Right lobe of liver (tissue), 6 donors: ENCODE measurements at regions not wholly inside any gene's neighbourhood (a gene's known extent, or its start where the extent isn't known, plus 50 kb on each side); places are given as distances from the start of the nearest gene placed in this dataset.

Experiments used
- ATAC-seq, 4 donors: fragments of 200-7000 bp; cut with Tn5 transposase; one replicate each; pipeline ENCODE4 v1.9.1; 2020; ENCODE audit warnings: mild to moderate bottlenecking in 4 of 4, moderate library complexity in 4 of 4
- DNase-seq, 3 donors: peaks; one replicate each; pipeline ENCODE4 v3.0.0-alpha.2; 2020
- H3K27ac ChIP-seq, 3 donors: fragments of 200-600 bp; one replicate each; pipeline ENCODE4 v1.8.0; 2022
- H3K27me3 ChIP-seq, 2 donors: fragments of 200-600 bp; one replicate each; pipeline ENCODE4 v1.8.0; 2022
- H3K36me3 ChIP-seq, 4 donors: fragments of 200-600 bp; sonication (generic) in 1 of 4; one replicate each; pipeline versions ENCODE4 v1.5.1 to v1.8.0; 2017 to 2022; ENCODE audit warnings: control low read depth in 1 of 4
- H3K4me1 ChIP-seq, 4 donors: fragments of 200-600 bp; sonication (generic) in 1 of 4; one replicate each; pipeline versions ENCODE4 v1.5.1 to v1.8.0; 2017 to 2022; ENCODE audit warnings: control low read depth in 1 of 4
- H3K4me3 ChIP-seq, 3 donors: fragments of 200-600 bp; one replicate each; pipeline ENCODE4 v1.8.0; 2022
- H3K9me3 ChIP-seq, 4 donors: fragments of 200-600 bp; sonication (generic) in 1 of 4; one replicate each; pipeline versions ENCODE4 v1.5.1 to v1.8.0; 2017 to 2022; ENCODE audit warnings: control low read depth in 1 of 4
- CTCF ChIP-seq, 4 donors: fragments of 200-600 bp in 3 of 4; fragments of 450-650 bp in 1 of 4; IDR thresholded peaks; one replicate each; pipeline versions ENCODE4 v1.5.1 to v1.8.0; 2016 to 2022; ENCODE audit warnings: antibody characterized with exemption in 4 of 4, mild to moderate bottlenecking in 2 of 4
- POLR2A ChIP-seq: fragments of 450-650 bp; IDR thresholded peaks from one replicate; pipeline ENCODE4 v1.6.1; 2017; ENCODE audit warnings: antibody characterized with exemption, mild to moderate bottlenecking
- WGBS: methylation state at CpG from one replicate; pipeline ENCODE4 v1.1.6; 2018; ENCODE audit warnings: low coverage, low lambda C conversion rate; ENCODE audit not compliant: insufficient coverage; ENCODE audit errors: missing lambda C conversion rate; 5-methylcytosine and 5-hydroxymethylcytosine counted together
- intact Hi-C, 2 donors: fragments of 100-400 bp; cut with DNase I; formaldehyde crosslinking; loops; one replicate each; pipeline versions ENCODE4 v1.11.2 to v1.14.1; 2022
- donor health status: DM: no; HTN: yes; CAD: no.
- donor health status: DM: no; HTN: no; CAD: no.
- donor health status: DM: no; HTN: no; CAD: no.
- donor health status: DM: no; HTN: yes; CAD: no.
- donor health status: DM: no; HTN: yes; CAD: no.

- H3K4me3 ChIP-seq = no peak overlapping the region
- H3K27ac ChIP-seq = no peak overlapping the region
- no peaks in the 10 kb centered on the region for H3K27me3 ChIP-seq
- no peaks in the 10 kb centered on the region for H3K9me3 ChIP-seq
- no peak for TF ChIP-seq POLR2A
- peaks cover 0 to 6% (median 0%) of the 10 kb centered on the region in 4 donors for H3K4me1 ChIP-seq
- 100% methylated on average over 2 of the region's 4 CpGs for WGBS
- no peak for ATAC-seq
- peak in 1 of 3 donors; percentile 37 for DNase-seq
- no peaks in the 10 kb centered on the region for H3K36me3 ChIP-seq
- intact Hi-C loops = no loop called here
Measured at GRCh38 chr21:39041816-39042215, 141.4 kb downstream of the PSMG1 start.

GRCh38 chr21:39040494-39041110, 142.6 kb downstream of the PSMG1 start:
- no peak for DNase-seq
- H3K4me1 ChIP-seq = peaks cover 0 to 6% (median 0%) of the 10 kb centered on the region in 4 donors
- no peaks in the 10 kb centered on the region for H3K27me3 ChIP-seq
- intact Hi-C loops = no loop called here
- peak; percentile 37 to 55 (median 46) for ATAC-seq
- WGBS = 60% methylated on average over 4 of the region's 5 CpGs
- no peaks in the 10 kb centered on the region for H3K36me3 ChIP-seq
- no peaks in the 10 kb centered on the region for H3K9me3 ChIP-seq
- no peak for TF ChIP-seq POLR2A
- TF ChIP-seq CTCF (IDR thresholded peaks at IDR 0.05) = no peak
- H3K4me3 ChIP-seq = no peak overlapping the region
- H3K27ac ChIP-seq = peak overlapping the region; percentile 3 to 25 (median 14)

GRCh38 chr21:39037807-39038405, 145.3 kb downstream of the PSMG1 start:
- H3K4me3 ChIP-seq = no peak overlapping the region
- ATAC-seq = no peak
- TF ChIP-seq CTCF (IDR thresholded peaks at IDR 0.05) (no peak), POLR2A (no peak)
- intact Hi-C loops = no loop called here
- H3K36me3 ChIP-seq = no peaks in the 10 kb centered on the region
- H3K9me3 ChIP-seq = no peaks in the 10 kb centered on the region
- no peak for DNase-seq
- no peaks in the 10 kb centered on the region for H3K27me3 ChIP-seq
- peaks cover 0 to 19% (median 10%) of the 10 kb centered on the region in 4 donors for H3K4me1 ChIP-seq
- no peak overlapping the region for H3K27ac ChIP-seq
- WGBS = 83% methylated on average over 4 of the region's 11 CpGs

- Histone ChIP-seq H3K36me3 (no peaks in the 10 kb centered on the region), H3K27ac (peak overlapping the region in 1 of 3 donors; percentile 15), H3K4me1 (peaks cover 0 to 19% (median 10%) of the 10 kb centered on the region in 4 donors), H3K4me3 (no peak overlapping the region), H3K27me3 (no peaks in the 10 kb centered on the region), H3K9me3 (no peaks in the 10 kb centered on the region)
- no peak for DNase-seq
- intact Hi-C loops = no loop called here
- TF ChIP-seq POLR2A (no peak), CTCF (IDR thresholded peaks at IDR 0.05) (no peak)
- ATAC-seq = no peak
- 49% methylated on average over 6 of the region's 8 CpGs for WGBS
Measured at GRCh38 chr21:39036581-39036980, 146.7 kb downstream of the PSMG1 start.
